ENCODE measurements at regions not wholly inside any gene's neighbourhood (a gene's known extent, or its start where the extent isn't known, plus 50 kb on each side); places are given as distances from the start of the nearest gene placed in this dataset.

GRCh38 chr4:149997881-149998421 lies 80.3 kb upstream of the DCLK2 start:
- no peak overlapping the region for H3K27ac ChIP-seq (ENCODE audit: extremely low read length, insufficient read depth, low read length)
- no peak overlapping the region; a peak in 1 of 6 replicates for H3K4me3 ChIP-seq (replicated peaks in 1 of 3; ENCODE audit: insufficient read depth in 1 of 3, low read depth in 2 of 3, low read length in 3 of 3)
- no peaks in the 10 kb centered on the region for H3K9me3 ChIP-seq (ENCODE audit: low read length)
- FAIRE-seq (no peak), ATAC-seq (peak; percentile 77), DNase-seq (ENCODE audit: low spot score) (peak; percentile 25)
- 6% methylated on average over 4 of the region's 4 CpGs for WGBS (ENCODE audit: low lambda C conversion rate)
- POLR2A ChIA-PET = no interaction called here
- peaks cover 12% of the 10 kb centered on the region for H3K4me1 ChIP-seq (ENCODE audit: insufficient read depth, low read length)
- no peak for TF ChIP-seq SOX6 (IDR thresholded peaks at IDR 0.05)
- no peak for TF ChIP-seq SOX6 (CRISPR knock-in tag; IDR thresholded peaks at IDR 0.05)
- peak; percentile 19; the same call in 1 of the 2 replicates for TF ChIP-seq ZNF652 (CRISPR knock-in tag; IDR thresholded peaks at IDR 0.05; ENCODE audit: borderline replicate concordance, low read depth)
- no peak for TF ChIP-seq DPF2 (CRISPR knock-in tag; IDR thresholded peaks at IDR 0.05; ENCODE audit: borderline replicate concordance, low read depth)
- TF ChIP-seq NFE2L2 (IDR thresholded peaks at IDR 0.05; ENCODE audit: low read length) = peak; percentile 13; the same call in 1 of the 2 replicates
- TF ChIP-seq DMAP1 (CRISPR knock-in tag; IDR thresholded peaks at IDR 0.05) = no peak
- TF ChIP-seq ZBTB40 (IDR thresholded peaks at IDR 0.05) = peak; percentile 37; the same call in 1 of the 2 replicates
- TF ChIP-seq ZBTB40 (CRISPR knock-in tag; IDR thresholded peaks at IDR 0.05) = peak; percentile 97
- TF ChIP-seq ATF1 (CRISPR knock-in tag; IDR thresholded peaks at IDR 0.05) = no peak
- peak; percentile 81 for TF ChIP-seq FOSL2 (CRISPR knock-in tag; IDR thresholded peaks at IDR 0.05)
- TF ChIP-seq SAP130 (CRISPR knock-in tag; IDR thresholded peaks at IDR 0.05; ENCODE audit: low read depth) = peak; percentile 16; the same call in 1 of the 2 replicates
- TF ChIP-seq MAFK (conservative IDR thresholded peaks at IDR 0.05 in 1 of 2, IDR thresholded peaks at IDR 0.05 in 1 of 2; ENCODE audit: low read length in 2 of 2) = peak; percentile 83 to 85
- TF ChIP-seq MAFF (IDR thresholded peaks at IDR 0.05; ENCODE audit: low read depth, low read length) = peak; percentile 80
- TF ChIP-seq TBX3 (IDR thresholded peaks at IDR 0.05; ENCODE audit: borderline replicate concordance) = peak; percentile 55; the same call in 1 of the 2 replicates
- H3K9ac ChIP-seq (ENCODE audit: insufficient read depth, low read depth, low read length) = no peak overlapping the region
- CTCF ChIA-PET (ENCODE audit: low intra/inter-chr PET ratio, low total read pairs) = no interaction called here
- no peaks in the 10 kb centered on the region for H3K79me2 ChIP-seq (ENCODE audit: insufficient read depth, low read length)
- no peaks in the 10 kb centered on the region for H4K20me1 ChIP-seq (ENCODE audit: insufficient read depth, low read length)
- intact Hi-C loops (cut with micrococcal nuclease; ENCODE audit: unreplicated experiment) = loop anchor here (5.0 kb wide), 1 partner anchor 244 kb away; no protein-coding TSS in a partner anchor
- no TSS peak for BruUV-seq (replicated peaks)
- H3K4me2 ChIP-seq (ENCODE audit: low read depth, low read length) = peak overlapping the region; percentile 8
- in situ Hi-C loops (cut with HindIII; ENCODE audit: extremely low pct_ligation_motif_present, low pct_unique_long_range_greater_than_20kb) = loop anchor here (25.0 kb wide), 1 partner anchor 864 kb away; no protein-coding TSS in a partner anchor
- H3K27me3 ChIP-seq (ENCODE audit: control insufficient read depth in 1 of 2, insufficient read depth in 2 of 2, low read length in 2 of 2) = no peaks in the 10 kb centered on the region; a peak in 1 of 5 replicates
- no peaks in the 10 kb centered on the region for H3K36me3 ChIP-seq (replicated peaks in 1 of 2; ENCODE audit: control insufficient read depth in 1 of 2, insufficient read depth in 2 of 2, low read length in 2 of 2)
- H2AFZ ChIP-seq (ENCODE audit: low read length) = peak overlapping the region; percentile 32
